ENCODE measurements at regions not wholly inside any gene's neighbourhood (a gene's known extent, or its start where the extent isn't known, plus 50 kb on each side); places are given as distances from the start of the nearest gene placed in this dataset.

- no peak overlapping the region for H3K4me3 ChIP-seq
- no peaks in the 10 kb centered on the region for H3K27me3 ChIP-seq
- no peak for TF ChIP-seq POLR2A (IDR thresholded peaks at IDR 0.05)
- TF ChIP-seq POLR2AphosphoS5 (IDR thresholded peaks at IDR 0.05; ENCODE audit: insufficient read depth in 1 of 2, low read depth in 1 of 2), result no peak
- TF ChIP-seq CTCF (IDR thresholded peaks at IDR 0.05), result no peak
- intact Hi-C loops (cut with DNase I), result no loop called here
- H3K27ac ChIP-seq, result no peak overlapping the region
- H3K9me3 ChIP-seq, result no peaks in the 10 kb centered on the region
- no peak for DNase-seq (ENCODE audit: extremely low spot score in 2 of 2)
- H3K4me1 ChIP-seq, result no peaks in the 10 kb centered on the region
- no peaks in the 10 kb centered on the region for H3K36me3 ChIP-seq
Measured at GRCh38 chr17:52744179-52744578, 585.7 kb upstream of the CA10 start.

DNA sequence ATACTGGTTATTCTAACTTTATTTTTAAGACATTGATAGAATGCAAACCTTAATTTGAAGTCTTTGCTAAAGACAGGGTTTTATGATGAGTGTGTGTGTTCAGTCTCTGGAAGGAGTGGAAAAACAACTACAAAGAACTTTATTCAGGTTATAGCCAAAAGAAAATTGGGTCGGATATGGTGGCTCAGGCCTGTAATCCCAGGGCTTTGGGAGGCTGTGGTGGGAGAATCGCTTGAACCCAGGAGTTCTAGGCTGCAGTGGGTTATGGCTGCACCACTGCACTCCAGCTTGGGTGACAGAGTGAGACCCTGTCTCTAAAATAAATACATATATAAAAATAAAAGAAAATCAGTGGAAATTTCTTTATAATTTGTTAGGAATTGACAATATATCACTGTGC lies 581.5 kb upstream of the CA10 start:
- no peak for DNase-seq (ENCODE audit: extremely low spot score in 2 of 2)
- no peak for TF ChIP-seq CTCF (IDR thresholded peaks at IDR 0.05)
- no peak for TF ChIP-seq POLR2A (IDR thresholded peaks at IDR 0.05)
- TF ChIP-seq POLR2AphosphoS5 (IDR thresholded peaks at IDR 0.05; ENCODE audit: insufficient read depth in 1 of 2, low read depth in 1 of 2), result no peak
- Histone ChIP-seq H3K4me1 (no peaks in the 10 kb centered on the region), H3K4me3 (no peak overlapping the region), H3K27ac (no peak overlapping the region), H3K27me3 (no peaks in the 10 kb centered on the region), H3K9me3 (no peaks in the 10 kb centered on the region), H3K36me3 (no peaks in the 10 kb centered on the region)
- intact Hi-C loops (cut with DNase I), result no loop called here

DNA sequence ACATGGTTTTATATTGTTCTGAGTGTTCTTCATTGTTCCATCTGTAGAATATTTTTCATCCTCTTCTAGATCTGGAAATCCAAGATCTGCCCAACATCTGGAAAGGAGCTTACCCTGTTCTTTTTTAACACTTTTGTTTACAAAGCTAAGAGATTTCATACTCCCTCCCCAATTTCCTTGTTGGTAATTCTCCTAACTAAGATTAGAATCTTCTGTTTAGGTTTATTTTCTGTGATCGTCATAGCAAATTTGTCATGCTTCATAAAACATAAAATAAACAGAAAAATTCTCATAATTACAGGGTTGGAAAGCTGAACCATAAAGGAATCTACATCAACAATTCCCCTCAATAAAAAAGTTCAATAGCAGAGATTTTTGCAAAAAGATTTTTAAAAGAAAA lies 580.3 kb upstream of the CA10 start:
- no peak for DNase-seq (ENCODE audit: extremely low spot score in 2 of 2)
- H3K4me1 ChIP-seq, result no peaks in the 10 kb centered on the region
- H3K9me3 ChIP-seq, result no peaks in the 10 kb centered on the region
- H3K27ac ChIP-seq, result no peak overlapping the region
- intact Hi-C loops (cut with DNase I), result no loop called here
- no peak overlapping the region for H3K4me3 ChIP-seq
- no peaks in the 10 kb centered on the region for H3K36me3 ChIP-seq
- no peak for TF ChIP-seq POLR2AphosphoS5 (IDR thresholded peaks at IDR 0.05; ENCODE audit: insufficient read depth in 1 of 2, low read depth in 1 of 2)
- no peak for TF ChIP-seq CTCF (IDR thresholded peaks at IDR 0.05)
- no peak for TF ChIP-seq POLR2A (IDR thresholded peaks at IDR 0.05)
- H3K27me3 ChIP-seq, result no peaks in the 10 kb centered on the region

DNA sequence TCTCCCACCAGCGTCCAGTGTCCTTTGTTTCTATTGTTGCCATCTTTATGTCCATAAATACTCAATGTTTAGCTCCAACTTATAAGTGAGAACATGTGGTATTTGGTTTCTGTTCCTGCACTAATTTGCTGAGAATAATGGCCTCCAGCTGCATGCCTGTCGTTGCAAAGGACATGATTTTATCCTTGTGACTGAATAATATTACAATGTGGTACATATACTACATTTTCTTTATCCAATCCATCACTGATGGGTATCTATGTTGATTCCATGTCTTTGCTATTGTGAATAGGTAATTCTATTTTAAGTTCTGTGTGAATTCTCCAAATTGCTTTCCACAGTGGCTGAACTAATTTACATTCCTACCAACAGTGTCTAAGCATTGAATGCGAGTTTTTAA lies 578.6 kb upstream of the CA10 start:
- H3K4me3 ChIP-seq, result no peak overlapping the region
- H3K9me3 ChIP-seq, result no peaks in the 10 kb centered on the region
- DNase-seq (ENCODE audit: extremely low spot score in 2 of 2), result no peak
- no peaks in the 10 kb centered on the region for H3K36me3 ChIP-seq
- H3K4me1 ChIP-seq, result no peaks in the 10 kb centered on the region
- TF ChIP-seq POLR2A (IDR thresholded peaks at IDR 0.05) (no peak), CTCF (IDR thresholded peaks at IDR 0.05) (no peak)
- H3K27me3 ChIP-seq, result no peaks in the 10 kb centered on the region
- H3K27ac ChIP-seq, result no peak overlapping the region
- intact Hi-C loops (cut with DNase I), result no loop called here

DNA sequence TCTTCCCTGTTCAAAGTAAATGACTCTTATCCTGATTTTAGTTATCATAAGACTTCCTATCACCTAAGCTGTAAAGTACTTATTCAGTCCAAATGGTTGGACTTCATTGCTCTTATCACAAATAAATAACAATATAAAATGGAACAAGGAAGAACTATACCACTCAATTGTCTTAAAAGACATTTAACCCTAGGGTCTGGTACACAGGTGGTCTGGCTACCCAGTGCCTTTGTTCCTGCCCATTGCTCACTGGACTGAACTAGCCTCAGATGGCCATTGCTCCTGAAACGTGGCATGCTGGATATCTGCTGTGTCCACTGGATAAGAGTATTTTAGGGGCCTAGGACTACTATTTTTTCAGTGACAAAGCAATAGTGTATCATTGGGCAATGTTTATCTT lies 574.3 kb upstream of the CA10 start:
- Histone ChIP-seq H3K36me3 (no peaks in the 10 kb centered on the region), H3K27me3 (no peaks in the 10 kb centered on the region), H3K4me1 (no peaks in the 10 kb centered on the region), H3K4me3 (no peak overlapping the region), H3K27ac (no peak overlapping the region), H3K9me3 (no peaks in the 10 kb centered on the region)
- intact Hi-C loops (cut with DNase I), result no loop called here
- no peak for DNase-seq (ENCODE audit: extremely low spot score in 2 of 2)
- TF ChIP-seq POLR2A (IDR thresholded peaks at IDR 0.05) (no peak), POLR2AphosphoS5 (IDR thresholded peaks at IDR 0.05; ENCODE audit: insufficient read depth in 1 of 2, low read depth in 1 of 2) (no peak), CTCF (IDR thresholded peaks at IDR 0.05) (no peak)

Measured in vagina (tissue), 2 donors.